HG03039 (cell line): ENCODE measurements at regions not wholly inside any gene's neighbourhood (a gene's known extent, or its start where the extent isn't known, plus 50 kb on each side); places are given as distances from the start of the nearest gene placed in this dataset.
"Not testable (repeated sequence)": the region's sequence is repeated elsewhere in the genome, so short reads cannot be mapped to it uniquely, and the experiment has no call there.

Experiments used
- ATAC-seq: cut with Tn5 transposase; IDR thresholded peaks from one replicate; pipeline ENCODE4 v1.9.1; 2021; ENCODE audit warnings: mild to moderate bottlenecking, moderate library complexity; ENCODE audit not compliant: unreplicated experiment

DNA sequence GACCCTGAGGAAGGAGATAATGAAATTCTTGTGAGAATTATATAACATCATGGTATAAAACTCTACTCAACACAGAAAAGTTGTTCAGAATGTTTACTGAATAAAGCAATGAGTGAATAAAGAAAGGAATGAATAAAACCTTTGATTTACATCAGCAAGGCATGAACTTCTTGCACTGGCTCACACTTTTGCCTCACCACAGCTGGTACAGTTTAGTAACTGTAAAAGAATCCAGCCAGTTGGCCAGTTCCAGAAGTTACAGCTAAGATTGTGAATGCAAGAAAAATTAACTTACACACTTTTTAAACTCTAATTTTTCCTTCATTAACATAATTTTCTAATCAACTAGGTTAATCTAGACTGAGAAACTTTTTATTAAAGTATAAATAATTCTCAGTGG lies 490.9 kb downstream of the NFIB start:
- no peak for ATAC-seq

DNA sequence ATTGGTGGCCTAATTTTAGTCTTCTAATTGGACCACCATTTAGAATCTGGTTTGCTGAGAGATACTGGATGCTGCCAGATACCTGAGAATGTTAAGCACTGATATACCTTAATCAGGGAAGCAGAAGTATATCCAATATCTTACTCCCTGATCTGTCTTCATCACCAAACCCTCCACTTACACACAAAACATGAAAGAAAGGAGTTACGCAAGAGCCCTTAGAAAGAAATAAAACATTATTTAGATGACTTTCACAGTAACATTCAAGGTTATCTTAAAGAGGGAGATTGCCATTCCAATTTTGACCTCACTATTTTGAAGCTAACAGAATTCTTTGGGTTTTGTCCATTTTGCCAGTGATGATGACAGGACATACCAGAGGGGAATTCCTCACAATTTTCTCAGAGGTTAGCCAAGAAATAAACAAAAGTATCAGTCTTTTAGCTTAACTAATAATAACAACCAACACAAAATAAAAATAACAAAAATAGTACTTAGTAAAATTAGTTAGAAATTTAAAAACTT lies 496.1 kb downstream of the NFIB start:
- no peak for ATAC-seq

DNA sequence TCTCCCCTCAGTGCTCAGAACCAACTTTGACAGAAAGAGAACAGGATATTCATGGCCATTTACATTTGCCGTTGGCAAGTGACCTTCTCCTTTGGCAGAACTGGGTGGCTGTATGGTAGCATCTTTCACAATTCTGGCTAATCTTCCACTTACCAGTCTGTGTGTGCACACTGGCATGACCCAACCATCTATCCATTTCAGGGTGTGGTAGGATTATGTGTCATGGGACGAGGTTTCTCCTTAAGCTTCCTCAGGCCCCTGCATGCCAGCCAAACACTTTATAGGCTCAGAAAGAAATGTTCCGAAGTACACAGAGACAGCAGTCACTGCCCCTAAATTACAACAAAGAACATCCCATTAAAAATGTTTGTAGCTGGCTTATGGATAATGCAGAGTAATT lies 497.1 kb downstream of the NFIB start:
- ATAC-seq, result no peak

DNA sequence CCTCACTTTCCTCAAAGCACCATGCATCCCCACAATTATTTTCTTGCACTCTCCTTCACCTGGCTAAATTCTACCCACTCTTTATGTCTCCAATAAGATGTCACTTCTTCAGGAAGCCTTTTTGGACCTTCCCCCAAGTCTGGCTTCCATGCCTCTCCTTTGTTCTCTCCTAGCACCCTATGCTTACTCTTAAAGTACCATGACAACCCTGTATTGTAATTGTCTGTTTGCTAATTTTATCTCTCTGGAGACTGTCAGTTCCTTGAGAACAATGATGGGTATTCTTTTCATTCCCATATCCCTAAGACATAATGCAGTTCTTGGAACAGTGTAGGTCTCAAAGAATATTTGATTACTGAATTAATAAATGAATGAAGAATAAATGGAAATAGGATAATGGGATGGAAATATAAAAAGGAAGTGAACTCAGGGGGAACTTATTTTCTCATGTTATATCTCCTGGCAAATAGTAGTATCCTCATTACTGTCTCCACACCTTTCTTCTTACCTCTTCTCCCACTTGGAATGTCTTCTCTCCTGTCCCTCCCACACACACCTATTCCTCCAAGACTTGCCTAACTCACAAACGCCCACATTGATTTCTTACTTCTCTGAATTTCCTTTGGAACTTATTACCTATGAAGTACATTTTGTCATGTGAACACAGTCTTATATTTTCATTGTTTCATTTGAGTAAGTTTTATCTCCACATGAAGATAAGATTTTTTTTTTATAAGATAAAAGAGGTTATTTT lies 499.1 kb downstream of the NFIB start:
- ATAC-seq, result no peak

DNA sequence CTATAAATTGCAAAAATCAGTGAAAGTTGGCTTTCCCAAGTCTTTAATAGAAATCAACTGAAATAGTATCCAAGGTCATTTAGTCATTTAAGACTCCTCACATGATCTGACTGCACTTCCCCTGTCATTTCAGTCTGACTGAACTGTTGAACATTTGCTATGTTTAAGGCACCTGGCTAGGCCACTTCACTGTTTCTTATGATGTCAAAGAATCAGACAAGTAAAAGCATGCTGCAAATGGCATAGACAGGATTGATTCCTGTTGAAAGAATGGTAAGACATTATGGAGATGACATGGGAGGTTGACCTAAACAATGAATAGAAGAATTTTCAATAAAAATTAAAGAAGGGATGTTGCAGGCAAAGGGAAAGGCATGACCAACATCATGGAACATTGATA lies 502.1 kb downstream of the NFIB start:
- no peak for ATAC-seq

DNA sequence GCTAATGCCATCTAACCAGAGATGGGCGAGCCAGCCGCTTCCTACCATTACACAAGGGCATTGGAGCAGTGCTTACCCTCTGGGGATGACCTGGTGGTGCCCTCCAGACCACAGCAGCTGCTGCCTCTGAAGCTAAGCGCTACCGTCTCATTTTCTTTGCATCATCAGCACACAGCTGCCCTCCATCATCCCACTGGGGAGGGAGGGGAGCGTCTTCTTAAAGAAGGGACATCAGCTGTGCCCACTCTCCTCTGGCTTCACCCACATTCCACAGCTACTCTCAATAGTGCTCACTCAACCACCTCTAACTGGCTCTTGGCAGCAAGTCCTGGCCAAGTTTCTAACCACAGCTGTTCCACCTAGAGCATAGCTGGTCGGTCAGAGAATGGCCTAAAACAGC lies 503.4 kb downstream of the NFIB start:
- ATAC-seq, result no peak

DNA sequence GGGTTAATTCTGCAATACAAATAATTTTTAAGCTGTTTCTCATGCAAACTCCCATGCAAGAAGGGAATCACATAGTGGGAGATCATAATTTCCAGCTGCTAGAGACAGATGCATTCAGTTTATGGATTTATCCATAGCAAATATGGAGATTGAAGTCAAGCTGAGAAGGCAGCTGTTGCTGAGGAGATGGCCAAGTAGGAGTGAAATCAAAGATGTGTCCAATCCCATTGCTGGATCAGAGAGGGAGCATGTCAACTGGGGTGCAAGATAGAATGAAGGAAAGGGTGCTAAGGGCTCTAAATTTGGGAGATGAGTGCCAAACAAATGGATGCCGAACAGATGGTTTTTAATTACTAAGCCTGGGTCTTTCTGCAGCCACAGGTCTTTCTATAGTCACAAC lies 504.5 kb downstream of the NFIB start:
- no peak for ATAC-seq

DNA sequence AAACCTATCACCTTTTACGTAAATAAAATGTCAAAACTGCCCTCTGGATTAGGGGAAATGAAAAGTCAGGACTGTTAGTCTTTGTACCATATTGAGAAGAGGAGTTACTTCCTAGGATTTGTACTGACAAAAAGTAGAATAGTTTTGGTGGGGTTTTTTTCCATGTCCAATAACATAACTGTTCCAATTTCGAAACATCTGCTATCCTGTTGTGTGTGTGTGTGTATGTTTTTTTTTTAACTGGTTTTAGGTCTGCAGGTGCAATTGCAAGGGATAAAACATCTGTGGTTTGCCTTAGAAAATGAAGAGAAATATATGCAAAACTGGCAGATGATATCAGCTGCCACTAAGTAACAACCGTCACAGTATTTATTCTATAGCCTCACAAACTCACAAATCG lies 506.8 kb downstream of the NFIB start:
- ATAC-seq, result no peak

DNA sequence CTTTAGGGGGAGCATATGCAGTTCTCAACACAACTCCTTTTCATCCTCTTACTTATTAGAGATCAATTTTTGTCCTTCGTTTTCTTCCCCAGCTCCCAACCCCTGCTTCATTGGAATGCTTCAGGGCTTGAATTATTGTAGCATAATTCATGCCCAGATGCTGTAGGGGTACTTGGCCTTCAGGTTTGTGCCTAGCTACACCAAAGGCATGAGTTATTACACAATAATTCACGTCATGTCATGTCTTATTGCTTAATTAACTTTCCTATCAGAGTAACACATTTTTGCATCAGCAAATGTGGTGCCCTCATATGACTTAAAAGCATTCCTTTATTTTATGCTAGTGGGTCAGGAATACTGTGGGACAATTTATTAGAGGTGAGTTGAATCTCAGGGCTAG lies 507.2 kb downstream of the NFIB start:
- ATAC-seq, result no peak

DNA sequence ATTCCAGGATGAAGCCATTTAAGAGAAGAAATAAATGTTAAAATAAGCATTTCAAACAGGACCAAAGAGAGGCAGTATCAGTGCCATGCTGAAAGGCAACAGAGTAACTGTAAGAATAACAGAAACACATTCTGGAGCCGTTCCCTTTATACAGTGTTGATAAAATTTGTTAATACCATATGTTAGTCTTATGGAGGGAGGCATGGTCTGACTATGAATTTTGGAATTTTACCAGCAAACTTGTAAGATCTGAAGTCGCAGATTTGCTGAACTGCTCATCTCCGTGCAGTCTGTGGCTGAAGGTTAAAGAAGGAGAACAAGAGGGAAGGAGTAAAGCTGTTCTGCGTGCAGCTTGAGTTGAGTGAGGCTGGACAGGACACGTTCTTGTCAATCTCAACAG lies 508.4 kb downstream of the NFIB start:
- no peak for ATAC-seq

DNA sequence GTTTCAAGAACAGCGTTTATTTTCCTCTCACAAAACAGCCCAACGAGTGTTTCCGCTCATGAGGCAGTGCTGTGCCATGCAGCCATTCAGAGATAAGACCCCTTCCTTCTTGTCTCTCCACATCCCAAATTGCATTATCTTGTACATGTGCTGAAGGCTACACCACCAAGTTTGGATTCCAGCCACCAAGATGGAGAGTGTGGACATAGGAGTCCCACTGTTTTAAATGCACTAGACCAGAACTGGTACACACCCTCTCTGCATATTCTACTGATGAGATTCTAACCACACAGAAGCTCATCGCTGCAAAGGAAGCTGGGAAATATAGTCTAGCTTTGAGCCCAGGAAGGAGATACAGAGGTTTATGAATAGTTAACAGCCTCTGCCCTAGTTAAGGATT lies 509.4 kb downstream of the NFIB start:
- no peak for ATAC-seq

DNA sequence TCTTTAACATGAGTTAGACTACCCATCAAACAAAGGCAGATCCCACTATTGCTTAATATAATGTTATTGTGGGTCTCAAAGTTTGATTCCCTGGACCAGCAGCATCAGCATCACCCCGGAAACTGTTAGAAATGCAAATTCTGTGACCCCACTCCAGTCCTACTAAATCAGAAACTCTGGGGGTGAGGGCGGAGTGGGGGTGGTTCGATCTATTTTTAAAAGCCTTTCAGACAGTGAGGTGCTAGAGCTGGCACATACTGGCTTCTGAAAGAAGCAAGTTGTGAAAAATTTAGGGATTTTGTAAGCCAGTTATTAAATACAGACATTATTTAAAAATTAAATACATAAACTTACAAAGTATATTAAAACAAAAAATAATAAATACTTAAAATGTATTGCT lies 513.2 kb downstream of the NFIB start:
- no peak for ATAC-seq

DNA sequence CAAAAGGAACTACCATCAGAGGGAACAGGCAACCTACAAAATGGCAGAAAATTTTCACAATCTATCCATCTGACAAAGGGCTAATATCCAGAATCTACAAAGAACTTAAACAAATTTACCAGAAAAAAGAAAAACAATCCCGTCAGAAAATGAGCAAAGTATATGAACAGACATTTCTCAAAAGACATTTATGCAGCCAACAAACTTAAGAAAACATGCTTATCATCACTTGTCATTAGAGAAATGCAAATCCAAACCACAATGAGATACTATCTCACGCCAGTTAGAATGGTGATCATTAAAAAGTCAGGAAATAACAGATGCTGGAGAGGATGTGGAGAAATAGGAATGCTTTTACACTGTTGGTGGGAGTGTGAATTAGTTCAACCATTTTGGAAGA lies 516.2 kb downstream of the NFIB start:
- not testable (repeated sequence) for ATAC-seq

DNA sequence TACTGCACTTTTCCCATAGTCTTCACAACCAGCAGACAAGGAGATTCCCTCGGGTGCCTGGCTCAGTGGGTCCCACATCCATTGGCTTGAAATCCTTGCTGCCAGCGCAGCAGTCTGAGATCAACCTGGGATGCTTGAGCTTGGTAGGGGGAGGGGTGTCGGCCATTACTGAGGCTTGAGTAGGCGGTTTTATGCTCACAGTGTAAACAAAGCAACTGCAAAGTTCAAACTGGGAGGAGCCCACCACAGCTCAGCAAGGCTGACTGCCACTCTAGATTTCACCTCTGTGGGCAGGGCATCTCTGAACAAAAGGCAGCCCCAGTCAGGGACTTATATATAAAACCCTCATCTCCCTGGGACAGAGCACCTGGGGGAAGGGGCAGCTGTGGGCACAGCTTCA lies 512.3 kb upstream of the MPDZ start:
- no peak for ATAC-seq

DNA sequence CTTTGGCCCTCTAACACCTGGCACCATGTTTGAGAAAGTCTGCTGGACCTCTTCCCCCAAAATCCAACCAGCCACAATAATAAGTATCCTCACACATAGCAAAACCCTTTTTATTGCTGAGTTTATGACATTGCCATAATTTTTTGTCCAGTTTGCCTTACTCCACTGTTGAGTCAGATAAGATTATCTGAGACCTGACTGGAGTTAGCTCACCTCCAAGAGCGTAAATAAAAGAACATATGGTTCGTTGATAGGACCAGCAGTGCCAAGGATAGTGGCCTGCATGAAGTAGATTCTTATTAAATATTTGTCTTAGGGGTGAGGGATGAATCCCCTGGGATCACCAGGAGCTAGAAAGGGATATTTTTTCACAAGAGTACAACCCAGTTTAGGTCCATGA lies 510.6 kb upstream of the MPDZ start:
- ATAC-seq, result no peak

DNA sequence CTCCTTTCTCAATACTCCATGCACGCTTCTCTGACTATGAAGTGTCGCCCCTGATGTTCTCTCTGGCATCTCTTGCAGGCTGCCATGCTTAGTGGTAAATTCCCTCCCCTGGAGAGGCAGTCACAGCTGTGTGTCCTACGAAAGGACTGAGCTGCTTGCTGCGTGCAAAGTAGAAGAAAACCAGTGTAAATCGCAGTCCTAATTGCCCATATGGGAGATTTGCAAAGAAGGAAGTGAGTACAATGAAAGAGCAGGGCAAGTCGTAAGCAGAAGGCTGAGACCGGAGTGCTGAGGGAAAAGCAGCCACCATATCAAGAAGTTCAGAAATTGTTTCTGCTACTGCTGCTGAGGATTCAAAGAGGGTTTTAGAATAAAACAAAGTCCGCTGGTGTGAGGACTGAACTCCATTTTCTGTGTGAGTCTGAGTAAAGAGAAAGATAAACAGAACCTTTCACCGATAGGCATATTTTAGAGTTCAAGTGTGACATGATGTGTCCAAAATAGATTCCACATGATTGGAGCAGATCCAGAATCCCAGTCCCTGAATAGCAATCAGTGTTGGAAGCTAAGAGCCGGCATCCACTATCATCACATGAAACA lies 507.8 kb upstream of the MPDZ start:
- ATAC-seq, result no peak

DNA sequence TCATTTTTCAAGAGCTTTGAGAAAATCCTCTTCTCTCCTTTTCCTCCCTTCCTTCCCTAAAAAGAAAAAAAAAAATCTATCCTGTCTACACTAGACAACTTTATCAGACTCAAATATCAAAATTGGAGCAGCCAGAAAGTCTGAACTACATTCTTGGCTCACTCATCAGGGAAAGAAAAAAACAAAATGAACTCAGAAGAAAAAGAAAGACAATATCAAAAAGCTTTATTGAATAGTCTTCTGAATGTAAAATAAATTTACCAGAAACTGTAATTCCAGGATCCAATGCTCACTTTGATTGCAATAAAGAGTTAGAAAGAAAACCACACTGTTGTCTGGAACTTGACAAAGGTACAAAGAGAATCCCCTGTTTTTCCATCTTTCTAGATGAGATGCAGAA lies 507.2 kb upstream of the MPDZ start:
- no peak for ATAC-seq

DNA sequence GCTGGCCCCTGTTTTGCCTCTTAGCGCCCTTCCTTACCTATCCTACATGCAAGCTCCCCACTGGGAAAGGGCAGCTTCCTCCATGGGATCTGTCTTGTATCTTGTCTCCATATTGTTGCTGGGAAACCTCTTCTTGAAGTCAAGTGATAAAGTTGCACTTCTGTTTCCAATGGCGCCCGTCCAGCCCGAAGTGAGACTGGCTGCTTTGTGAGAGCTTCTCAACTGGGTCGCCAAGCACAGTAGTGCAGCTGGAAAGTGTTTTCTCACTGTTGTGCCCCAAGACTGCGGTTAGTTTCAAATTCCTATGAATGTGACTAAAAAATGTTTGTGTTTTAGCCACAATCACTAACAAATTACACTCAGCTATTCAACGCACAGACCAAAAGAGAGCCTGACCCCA lies 506.6 kb upstream of the MPDZ start:
- ATAC-seq, result no peak

DNA sequence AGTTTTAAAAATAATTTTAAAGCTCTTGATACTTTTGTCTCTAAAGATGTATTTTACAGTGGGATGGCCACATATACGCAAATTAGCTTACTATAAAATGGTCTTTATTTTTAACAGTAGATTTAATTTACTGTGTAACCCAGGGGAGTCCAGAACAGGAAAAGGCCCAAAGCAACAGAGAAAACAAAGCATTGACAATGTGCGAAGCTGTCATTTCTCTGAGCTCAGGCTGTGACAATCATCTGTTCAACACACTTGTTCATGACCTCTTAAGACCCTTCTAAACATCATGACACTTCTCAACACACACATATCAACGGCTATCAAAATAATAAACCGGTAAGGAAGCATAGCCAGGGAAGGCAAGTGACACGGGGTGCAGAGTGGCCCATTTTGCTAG lies 499.6 kb upstream of the MPDZ start:
- ATAC-seq, result no peak

DNA sequence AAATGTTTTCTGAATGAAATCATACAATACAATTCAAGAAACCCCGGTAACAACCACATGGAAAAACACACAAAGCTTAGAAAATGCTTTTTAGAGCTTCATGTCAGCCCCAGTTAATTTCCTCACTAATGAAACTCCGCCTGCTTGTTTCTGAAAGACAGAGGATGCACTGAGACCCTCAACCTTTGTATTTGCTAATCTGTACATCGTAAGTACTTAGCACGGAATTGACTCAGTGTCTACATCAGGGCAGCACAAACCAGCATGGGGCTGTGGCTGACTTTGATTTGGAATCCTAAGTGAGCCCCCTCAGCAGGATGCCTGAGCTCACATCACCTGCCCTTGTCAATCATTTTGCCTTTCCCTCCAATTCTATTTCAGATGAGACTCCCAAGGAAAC lies 499.1 kb upstream of the MPDZ start:
- ATAC-seq, result no peak

DNA sequence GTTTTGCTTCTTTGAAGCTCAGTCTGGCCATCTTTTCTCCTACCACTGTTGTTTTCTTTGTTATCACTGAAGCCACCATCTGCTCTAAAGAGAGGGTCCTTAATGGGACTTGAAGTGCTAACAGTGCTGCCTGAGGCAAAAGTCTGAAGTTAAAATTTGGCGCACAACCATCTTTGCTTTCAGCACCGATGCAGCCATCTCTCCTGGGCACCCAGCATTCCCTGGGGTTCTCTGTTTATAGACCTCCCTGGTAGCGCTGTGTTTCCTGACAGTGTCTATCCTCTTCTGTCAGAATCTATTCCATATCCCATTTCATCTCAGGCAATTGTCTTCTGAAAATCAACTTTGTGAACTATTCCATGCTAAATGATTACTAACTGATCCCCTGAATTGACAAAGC lies 491.5 kb upstream of the MPDZ start:
- ATAC-seq, result no peak

DNA sequence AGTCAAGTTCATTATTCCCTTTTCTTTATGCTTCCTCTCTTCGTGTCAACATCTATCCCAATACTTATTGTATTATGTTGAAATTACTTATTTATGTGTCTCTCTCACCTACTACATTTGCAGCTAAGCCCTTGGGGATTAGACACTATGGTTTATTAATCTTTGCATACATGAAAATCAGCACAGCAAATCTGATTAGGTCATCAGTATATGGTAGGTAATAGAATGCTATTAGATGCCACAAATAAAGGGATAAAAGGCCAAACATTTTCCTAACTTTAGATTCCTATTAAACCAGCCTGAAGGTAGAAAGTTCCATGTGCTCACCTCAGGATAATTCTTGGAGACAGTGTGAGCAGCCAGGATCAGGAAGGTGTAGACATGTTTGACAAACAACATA lies 490.1 kb upstream of the MPDZ start:
- no peak for ATAC-seq

DNA sequence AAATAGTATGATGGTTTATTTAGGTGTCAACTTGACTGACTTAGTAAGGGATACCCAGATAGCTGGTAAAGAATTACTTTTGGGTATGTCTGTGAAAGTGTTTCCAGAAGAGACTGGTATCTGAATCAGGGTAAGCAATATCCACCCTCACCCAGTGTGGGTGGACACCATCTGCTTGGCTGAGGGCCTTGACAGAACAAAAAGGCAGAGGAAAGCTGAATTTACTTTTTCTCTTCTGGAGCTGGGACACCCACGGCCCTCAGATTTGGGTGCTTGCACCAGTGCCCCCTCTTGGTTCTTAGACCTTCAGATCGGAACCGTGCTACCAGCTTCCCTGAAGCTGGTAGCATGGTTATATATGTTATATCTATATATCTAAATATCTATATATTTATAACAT lies 489.5 kb upstream of the MPDZ start:
- no peak for ATAC-seq
